ENCODE measurements at regions not wholly inside any gene's neighbourhood (a gene's known extent, or its start where the extent isn't known, plus 50 kb on each side); places are given as distances from the start of the nearest gene placed in this dataset.
"Not testable (repeated sequence)": the region's sequence is repeated elsewhere in the genome, so short reads cannot be mapped to it uniquely, and the experiment has no call there.

GRCh38 chr10:8800426-8800825 is 745.9 kb downstream of the GATA3 start:
- no peak for DNase-seq (ENCODE audit: low read depth)

DNA sequence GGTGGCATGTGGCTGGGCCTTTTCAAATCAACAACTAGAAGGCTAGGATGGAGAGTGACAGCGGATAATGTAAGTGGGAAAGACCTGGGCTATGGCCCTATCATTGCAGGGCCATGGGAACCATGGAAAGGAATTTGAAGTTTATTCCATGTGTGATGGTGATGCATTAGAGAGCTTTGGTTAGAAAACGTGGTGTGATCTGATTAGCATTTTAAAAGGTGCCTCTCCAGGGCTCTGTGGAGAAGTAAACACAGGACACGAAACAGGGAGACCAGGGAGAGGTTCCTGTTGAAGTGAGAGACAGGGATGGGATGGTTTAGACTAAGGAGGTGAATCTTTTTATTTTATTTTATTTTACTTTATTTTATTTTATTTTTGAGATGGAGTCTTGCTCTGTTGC is 749.5 kb downstream of the GATA3 start:
- DNase-seq (ENCODE audit: low read depth): no peak

DNA sequence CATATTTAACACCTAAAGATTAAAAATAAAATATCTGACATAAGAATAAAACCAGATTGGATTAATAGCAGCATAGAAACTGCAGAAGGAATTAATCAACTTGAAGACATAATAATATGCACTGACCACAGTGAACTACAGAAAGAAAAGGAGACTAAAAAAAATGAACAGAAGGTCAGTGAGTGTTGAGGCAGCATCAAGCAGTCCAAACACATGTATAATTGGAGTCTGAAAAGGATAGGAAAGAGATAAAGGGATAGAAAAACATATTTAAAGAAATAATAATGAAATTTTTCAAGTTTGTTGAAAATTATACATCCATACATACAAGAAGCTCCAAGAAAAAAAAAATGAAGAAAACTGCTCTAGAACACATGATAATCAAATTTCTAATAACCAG is 756.2 kb downstream of the GATA3 start:
- no peak for DNase-seq (ENCODE audit: low read depth)

- DNase-seq (ENCODE audit: low read depth): no peak
Observed at GRCh38 chr10:8811201-8811600, 756.7 kb downstream of the GATA3 start.

GRCh38 chr10:8815969-8816368 is 761.5 kb downstream of the GATA3 start:
- DNase-seq (ENCODE audit: low read depth): no peak

GRCh38 chr10:8817299-8817698 is 762.8 kb downstream of the GATA3 start:
- DNase-seq (ENCODE audit: low read depth): no peak

DNA sequence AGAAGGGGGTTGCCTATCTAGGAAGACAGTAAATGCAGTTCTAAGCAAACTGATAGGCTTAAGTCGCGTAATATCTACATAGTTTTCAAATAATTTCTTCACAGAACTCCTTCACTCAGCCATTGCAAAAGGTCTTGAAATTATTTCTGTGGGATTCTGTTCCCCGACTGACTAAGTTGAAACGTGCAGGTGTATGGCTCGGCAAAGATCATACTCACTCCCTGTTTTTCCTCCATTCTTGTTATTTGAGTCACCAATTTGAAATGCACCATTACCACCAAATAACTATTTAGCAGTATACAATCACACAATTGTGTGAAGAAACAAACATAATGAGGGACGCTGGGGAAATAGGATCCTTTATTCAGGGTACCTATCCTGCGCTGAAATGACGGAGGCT is 771.1 kb downstream of the GATA3 start:
- DNase-seq (ENCODE audit: low read depth): no peak

GRCh38 chr10:8829592-8829991 is 775.1 kb downstream of the GATA3 start:
- DNase-seq (ENCODE audit: low read depth): no peak

DNA sequence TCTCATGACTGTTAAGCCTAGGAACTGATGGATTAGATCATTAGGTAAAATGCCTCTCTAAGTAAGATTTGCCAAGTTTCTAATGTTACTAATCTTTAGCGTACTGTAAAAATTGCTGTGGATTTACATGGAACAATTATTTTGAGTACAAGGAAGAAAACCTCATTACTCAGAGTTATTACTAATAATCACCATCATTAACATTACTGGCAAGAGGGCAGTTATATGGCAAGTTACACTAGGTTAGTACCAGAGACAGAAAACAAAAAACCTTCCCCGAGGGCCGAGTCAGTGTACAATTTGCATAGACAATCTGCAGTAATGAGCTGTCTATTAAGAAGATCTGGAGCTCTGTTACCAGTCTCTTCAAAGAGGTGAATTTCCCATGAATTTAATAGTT is 775.6 kb downstream of the GATA3 start:
- DNase-seq (ENCODE audit: low read depth): no peak

GRCh38 chr10:8830876-8831275 is 776.4 kb downstream of the GATA3 start:
- no peak for DNase-seq (ENCODE audit: low read depth)

DNA sequence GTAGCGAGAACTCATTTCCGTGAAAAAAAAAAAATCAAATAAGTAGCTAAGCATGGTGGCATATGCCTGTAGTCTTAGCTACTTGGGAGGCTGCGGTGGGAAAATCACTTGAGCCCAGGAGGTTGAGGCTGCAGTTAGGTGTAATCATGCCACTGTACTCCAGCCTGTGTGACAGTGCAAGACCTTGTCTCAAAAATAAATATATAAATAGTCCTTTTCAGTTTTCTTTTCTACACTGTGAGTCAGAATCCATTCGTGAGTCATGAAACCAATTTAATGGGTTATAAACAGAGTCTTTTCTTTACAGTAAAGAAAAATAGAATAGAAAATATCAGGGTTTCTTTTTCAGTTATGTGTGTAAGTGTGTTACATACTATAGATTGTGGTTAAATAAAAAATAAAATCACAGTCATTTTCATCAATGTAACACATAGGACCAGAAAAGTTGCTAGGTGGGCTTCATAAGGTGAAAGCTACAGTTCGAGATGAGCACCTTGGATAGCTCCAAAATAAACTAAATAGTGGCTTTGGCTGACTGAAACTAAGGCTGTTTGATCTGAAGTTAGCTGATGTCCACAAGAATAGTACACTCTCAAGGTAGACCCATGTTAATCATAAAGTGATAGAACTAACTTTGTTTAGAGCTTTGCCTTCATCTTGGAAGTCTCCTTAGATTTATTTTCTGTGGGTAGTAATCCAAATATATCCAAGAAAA is 781.1 kb downstream of the GATA3 start:
- DNase-seq (ENCODE audit: low read depth): no peak

DNA sequence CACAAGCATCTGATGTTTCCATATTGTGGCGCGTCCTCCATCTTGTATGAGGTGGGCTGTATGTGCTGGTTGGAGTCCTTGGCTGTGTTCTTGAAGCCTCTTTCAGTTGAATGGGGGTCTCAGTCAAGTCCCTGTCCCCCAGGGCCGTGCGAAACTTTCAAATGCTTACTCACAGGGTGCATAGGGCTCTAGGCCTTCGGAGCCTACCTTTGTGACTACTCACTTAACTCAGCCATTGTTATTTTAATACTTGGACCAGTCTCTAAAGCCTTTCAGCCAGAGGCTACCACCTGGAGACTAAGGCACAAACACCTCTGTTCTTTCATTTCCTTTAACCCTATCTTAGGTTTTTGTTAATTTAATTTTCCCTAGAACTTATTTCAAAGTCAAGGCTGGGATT is 785.9 kb downstream of the GATA3 start:
- no peak for DNase-seq (ENCODE audit: low read depth)

GRCh38 chr10:8844141-8844540 is 789.7 kb downstream of the GATA3 start:
- no peak for DNase-seq (ENCODE audit: low read depth)

DNA sequence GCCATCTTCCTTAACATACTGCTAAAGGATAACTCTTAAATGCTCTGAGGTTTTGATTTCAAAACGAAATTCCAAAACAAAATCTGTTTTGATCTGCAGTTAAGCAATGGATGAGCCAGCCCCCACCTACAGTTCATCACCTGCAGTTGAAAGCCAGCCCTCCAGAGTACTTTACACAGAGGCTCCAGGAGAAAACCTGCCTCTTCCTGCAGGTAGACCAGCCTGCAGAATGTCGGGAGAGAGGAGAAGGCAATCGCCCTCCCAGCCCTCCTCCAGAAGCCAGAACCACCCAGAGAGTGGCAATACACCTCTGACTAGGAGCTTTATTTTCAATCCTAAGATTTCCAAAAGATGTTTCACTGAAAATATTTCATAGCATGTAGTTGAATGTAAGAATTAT is 798.1 kb downstream of the GATA3 start:
- no peak for DNase-seq (ENCODE audit: low read depth)

DNA sequence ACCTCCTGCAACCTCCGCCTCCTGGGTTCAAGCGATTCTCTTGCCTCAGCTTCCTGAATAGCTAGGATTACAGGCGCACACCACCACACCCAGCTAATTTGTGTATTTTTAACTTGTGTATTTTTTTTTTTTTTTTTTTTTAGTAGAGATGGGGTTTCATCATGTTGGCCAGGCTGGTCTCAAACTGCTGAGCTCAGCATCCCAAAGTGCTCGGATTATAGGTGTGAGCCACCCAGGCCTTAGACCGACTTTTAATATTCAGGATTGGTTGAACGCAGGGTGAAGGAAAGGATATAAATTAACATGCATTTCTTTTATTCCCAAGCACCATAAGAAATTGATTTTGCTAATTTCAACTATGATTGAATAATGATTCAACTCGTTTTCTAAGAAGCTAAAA is 798.6 kb downstream of the GATA3 start:
- no peak for DNase-seq (ENCODE audit: low read depth)

DNA sequence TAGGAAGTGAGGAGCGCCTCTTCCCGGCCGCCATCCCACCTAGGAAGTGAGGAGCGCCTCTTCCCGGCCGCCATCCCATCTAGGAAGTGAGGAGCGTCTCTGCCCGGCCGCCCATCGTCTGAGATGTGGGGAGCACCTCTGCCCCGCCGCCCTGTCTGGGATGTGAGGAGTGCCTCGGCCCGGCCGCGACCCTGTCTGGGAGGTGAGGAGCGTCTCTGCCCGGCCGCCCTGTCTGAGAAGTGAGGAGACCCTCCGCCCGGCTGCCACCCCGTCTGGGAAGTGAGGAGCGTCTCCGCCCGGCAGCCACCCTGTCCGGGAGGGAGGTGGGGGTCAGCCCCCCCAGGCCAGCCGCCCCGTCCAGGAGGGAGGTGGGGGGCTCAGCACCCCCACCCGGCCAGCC is 814.4 kb downstream of the GATA3 start:
- not testable (repeated sequence) for DNase-seq (ENCODE audit: low read depth)

DNA sequence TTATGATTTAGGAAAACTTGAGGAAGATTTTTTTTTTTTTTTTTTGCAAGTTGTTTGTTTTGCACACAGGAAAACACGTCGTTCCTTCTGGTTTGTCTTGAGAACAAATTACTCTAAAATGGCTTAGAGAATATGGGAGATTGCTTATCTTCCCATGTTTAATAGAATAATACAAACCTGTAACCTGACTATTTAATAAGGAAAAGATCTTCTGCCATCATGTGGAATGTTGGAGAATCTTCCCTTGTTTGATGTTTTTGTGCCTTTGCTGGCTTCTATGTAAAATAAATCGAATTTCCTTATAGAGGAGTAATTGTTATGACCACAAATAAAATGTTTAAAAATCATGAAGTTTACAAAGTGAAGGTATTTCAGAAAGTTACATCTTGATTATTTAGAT is 818.8 kb downstream of the GATA3 start:
- no peak for DNase-seq (ENCODE audit: low read depth)

DNA sequence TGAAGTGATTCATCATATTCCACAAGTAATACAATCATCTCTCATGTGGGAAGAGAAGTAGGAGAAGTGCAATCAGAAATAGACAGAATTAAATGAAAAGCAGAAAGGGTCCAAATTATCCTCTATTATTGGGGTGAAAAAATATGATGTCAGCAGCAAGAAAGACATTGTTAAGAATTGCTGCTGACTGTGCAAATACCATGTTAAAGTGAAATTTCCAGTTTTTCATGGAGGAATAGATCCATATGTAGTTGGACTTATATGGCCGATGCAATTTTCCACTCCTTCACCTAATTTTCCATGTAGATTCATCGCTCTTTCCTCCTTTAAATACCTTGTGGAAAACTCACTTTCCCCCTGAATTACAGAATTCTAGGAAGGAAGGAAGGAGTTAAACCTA is 819.8 kb downstream of the GATA3 start:
- no peak for DNase-seq (ENCODE audit: low read depth)

GRCh38 chr10:8874972-8875371 is 820.5 kb downstream of the GATA3 start:
- no peak for DNase-seq (ENCODE audit: low read depth)

- DNase-seq (ENCODE audit: low read depth): no peak
Observed at GRCh38 chr10:8876171-8876570, 821.7 kb downstream of the GATA3 start.

DNA sequence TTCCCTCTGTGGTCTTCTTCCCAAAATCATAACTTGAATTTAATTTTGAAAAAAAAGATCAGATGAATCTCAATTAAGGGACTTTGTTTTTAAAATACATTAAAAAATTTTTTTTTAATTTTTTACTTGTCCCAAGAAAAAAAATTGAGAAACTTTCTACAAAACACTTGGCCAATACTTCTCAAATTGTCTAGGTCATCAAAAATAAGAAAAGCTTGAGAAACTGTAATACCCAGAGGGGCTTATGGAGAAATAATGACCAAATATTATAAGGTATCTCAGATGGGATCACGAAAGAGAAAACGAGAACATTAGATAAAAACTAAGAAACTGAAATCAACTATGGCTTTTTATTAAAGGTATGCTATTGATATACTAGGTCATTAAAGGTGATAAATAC is 835.0 kb downstream of the GATA3 start:
- DNase-seq (ENCODE audit: low read depth): no peak

- DNase-seq (ENCODE audit: low read depth): no peak
Observed at GRCh38 chr10:8893102-8893501, 838.6 kb downstream of the GATA3 start.

DNA sequence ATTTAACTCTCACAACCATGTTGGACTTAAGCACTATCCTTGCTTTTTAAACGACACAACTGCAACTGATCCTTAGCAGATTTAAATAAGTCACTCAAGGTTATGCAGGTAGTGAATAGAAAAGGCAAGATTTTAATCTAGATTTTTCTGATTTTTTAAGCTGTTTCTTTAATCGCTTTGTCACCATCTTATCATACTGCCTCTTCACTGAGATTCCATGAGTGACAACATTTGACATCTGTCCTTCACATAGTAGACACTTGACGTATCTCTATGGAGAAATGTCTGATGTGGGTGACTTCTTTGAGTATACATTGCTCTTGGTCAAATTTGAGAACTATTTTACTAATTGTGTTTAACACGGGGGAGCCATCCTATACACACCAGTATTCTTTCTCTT is 839.7 kb downstream of the GATA3 start:
- DNase-seq (ENCODE audit: low read depth): no peak

DNA sequence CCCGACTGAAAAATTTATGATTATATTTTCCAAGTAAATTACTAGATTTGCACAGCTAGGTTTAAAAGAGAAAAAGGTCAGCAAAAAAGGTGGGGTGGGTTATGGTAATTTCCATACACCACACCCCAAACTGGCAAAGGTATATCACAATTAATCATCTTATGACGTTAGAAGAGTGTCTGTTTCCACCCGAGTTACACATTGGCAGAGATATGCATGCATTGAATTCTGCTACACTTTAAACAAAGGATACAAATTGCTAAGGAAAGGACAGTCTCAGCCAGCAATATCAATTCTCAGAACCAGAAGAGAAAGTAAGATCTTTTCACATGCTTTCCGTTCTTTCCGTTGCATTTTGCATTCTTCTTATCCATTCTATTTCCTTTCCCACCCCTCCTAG is 843.3 kb downstream of the GATA3 start:
- DNase-seq (ENCODE audit: low read depth): no peak

Data from fibroblast of the conjunctiva (primary cell).